Sigmoid colon (tissue), 4 donors: ENCODE measurements at regions not wholly inside any gene's neighbourhood (a gene's known extent, or its start where the extent isn't known, plus 50 kb on each side); places are given as distances from the start of the nearest gene placed in this dataset.

Experiments
- EP300 ChIP-seq, 4 donors: sonication (generic); formaldehyde crosslinking; IDR thresholded peaks; one replicate each; pipeline ENCODE4 v1.6.1; 2017; ENCODE audit warnings: antibody characterized with exemption in 4 of 4
- POLR2A ChIP-seq, 2 donors: fragments of 450-650 bp; IDR thresholded peaks; one replicate each; pipeline ENCODE4 v1.6.1; 2016; ENCODE audit warnings: antibody characterized with exemption in 2 of 2, mild to moderate bottlenecking in 2 of 2, moderate library complexity in 2 of 2
- TF ChIP-seq, protein P1 (sequence below), 4 experiments: fragments of 450-650 bp in 3 of 4; fragments of 200-600 bp in 1 of 4; IDR thresholded peaks; one replicate each; pipeline ENCODE4 v1.5.1; 2016 to 2019; ENCODE audit warnings: antibody characterized with exemption in 4 of 4, mild to moderate bottlenecking in 3 of 4, moderate library complexity in 2 of 4

DNA sequence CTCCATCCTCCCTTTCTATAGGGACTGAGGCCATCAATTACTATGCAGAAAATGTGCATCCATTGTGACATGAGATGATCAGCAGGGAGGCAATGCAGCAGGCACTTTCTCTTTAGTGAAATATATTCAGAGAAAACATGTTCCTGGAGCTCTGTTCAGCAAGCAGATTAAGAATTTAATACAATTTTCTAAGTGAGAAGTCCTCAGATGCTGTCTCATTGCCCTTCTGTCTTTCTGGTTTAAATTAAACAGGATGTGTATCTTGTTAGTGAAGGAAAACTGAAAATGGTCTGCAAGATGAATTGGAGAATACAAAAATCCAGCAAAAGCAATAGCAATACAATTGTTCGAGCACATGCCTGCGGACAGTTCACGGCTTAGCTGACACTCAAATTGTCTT lies 445.8 kb upstream of the RIOK2 start:
- no peak for TF ChIP-seq POLR2A (IDR thresholded peaks at IDR 0.05)
- TF ChIP-seq EP300 (IDR thresholded peaks at IDR 0.05), result no peak
- TF ChIP-seq, protein P1, sequence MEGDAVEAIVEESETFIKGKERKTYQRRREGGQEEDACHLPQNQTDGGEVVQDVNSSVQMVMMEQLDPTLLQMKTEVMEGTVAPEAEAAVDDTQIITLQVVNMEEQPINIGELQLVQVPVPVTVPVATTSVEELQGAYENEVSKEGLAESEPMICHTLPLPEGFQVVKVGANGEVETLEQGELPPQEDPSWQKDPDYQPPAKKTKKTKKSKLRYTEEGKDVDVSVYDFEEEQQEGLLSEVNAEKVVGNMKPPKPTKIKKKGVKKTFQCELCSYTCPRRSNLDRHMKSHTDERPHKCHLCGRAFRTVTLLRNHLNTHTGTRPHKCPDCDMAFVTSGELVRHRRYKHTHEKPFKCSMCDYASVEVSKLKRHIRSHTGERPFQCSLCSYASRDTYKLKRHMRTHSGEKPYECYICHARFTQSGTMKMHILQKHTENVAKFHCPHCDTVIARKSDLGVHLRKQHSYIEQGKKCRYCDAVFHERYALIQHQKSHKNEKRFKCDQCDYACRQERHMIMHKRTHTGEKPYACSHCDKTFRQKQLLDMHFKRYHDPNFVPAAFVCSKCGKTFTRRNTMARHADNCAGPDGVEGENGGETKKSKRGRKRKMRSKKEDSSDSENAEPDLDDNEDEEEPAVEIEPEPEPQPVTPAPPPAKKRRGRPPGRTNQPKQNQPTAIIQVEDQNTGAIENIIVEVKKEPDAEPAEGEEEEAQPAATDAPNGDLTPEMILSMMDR (IDR thresholded peaks at IDR 0.05), result no peak
